ENCODE measurements at regions not wholly inside any gene's neighbourhood (a gene's known extent, or its start where the extent isn't known, plus 50 kb on each side); places are given as distances from the start of the nearest gene placed in this dataset.
A peak's percentile ranks its signal among the peaks of the same experiment; 100 is the strongest.

- peak; percentile 29 for DNase-seq (ENCODE audit: low read depth)
Measured at GRCh38 chr7:81002421-81002820, 83.6 kb upstream of the SEMA3C start.

GRCh38 chr7:80999771-81000170, 80.9 kb upstream of the SEMA3C start:
- DNase-seq (ENCODE audit: low read depth), result no peak

GRCh38 chr7:80999100-80999499, 80.2 kb upstream of the SEMA3C start:
- no peak for DNase-seq (ENCODE audit: low read depth)

- no peak for DNase-seq (ENCODE audit: low read depth)
Measured at GRCh38 chr7:80997841-80998240, 79.0 kb upstream of the SEMA3C start.

- peak; percentile 22 for DNase-seq (ENCODE audit: low read depth)
Measured at GRCh38 chr7:80996236-80996635, 77.4 kb upstream of the SEMA3C start.

GRCh38 chr7:80991654-80992053, 72.8 kb upstream of the SEMA3C start:
- DNase-seq (ENCODE audit: low read depth), result no peak

- no peak for DNase-seq (ENCODE audit: low read depth)
Measured at GRCh38 chr7:80984619-80985018, 65.8 kb upstream of the SEMA3C start.

- no peak for DNase-seq (ENCODE audit: low read depth)
Measured at GRCh38 chr7:80981405-80981804, 62.6 kb upstream of the SEMA3C start.

GRCh38 chr7:80977751-80978150, 58.9 kb upstream of the SEMA3C start:
- DNase-seq (ENCODE audit: low read depth), result no peak

- no peak for DNase-seq (ENCODE audit: low read depth)
Measured at GRCh38 chr7:80974396-80975358, 55.8 kb upstream of the SEMA3C start.

GRCh38 chr7:80971225-80971624, 52.4 kb upstream of the SEMA3C start:
- no peak for DNase-seq (ENCODE audit: low read depth)

Data from myocyte (in vitro differentiated cells).